Esophagus mucosa (tissue), 1 donor: ENCODE measurements at regions not wholly inside any gene's neighbourhood (a gene's known extent, or its start where the extent isn't known, plus 50 kb on each side); places are given as distances from the start of the nearest gene placed in this dataset.
"Not testable (repeated sequence)": the region's sequence is repeated elsewhere in the genome, so short reads cannot be mapped to it uniquely, and the experiment has no call there.

Experiments
- ATAC-seq: fragments of 200-7000 bp; cut with Tn5 transposase; one replicate; pipeline ENCODE4 v1.9.1; 2020
- donor health status: DM: yes; HTN: yes; CAD: no.

- ATAC-seq = no peak
Measured at GRCh38 chr7:3094701-3095445, 51.2 kb upstream of the CARD11 start.

GRCh38 chr7:3097734-3098133 lies 54.1 kb upstream of the CARD11 start:
- ATAC-seq = no peak

- ATAC-seq = no peak
Measured at GRCh38 chr7:3102159-3102558, 58.5 kb upstream of the CARD11 start.

- ATAC-seq = no peak
Measured at GRCh38 chr7:3103614-3104398, 60.1 kb upstream of the CARD11 start.

- ATAC-seq = no peak
Measured at GRCh38 chr7:3105856-3106255, 62.2 kb upstream of the CARD11 start.

GRCh38 chr7:3106361-3106826 lies 62.7 kb upstream of the CARD11 start:
- no peak for ATAC-seq

GRCh38 chr7:3107228-3107763 lies 63.6 kb upstream of the CARD11 start:
- ATAC-seq = no peak

GRCh38 chr7:3107889-3108570 lies 64.4 kb upstream of the CARD11 start:
- peak; percentile 63 for ATAC-seq

GRCh38 chr7:3109311-3109915 lies 65.7 kb upstream of the CARD11 start:
- no peak for ATAC-seq

- no peak for ATAC-seq
Measured at GRCh38 chr7:3112479-3113134, 68.9 kb upstream of the CARD11 start.

- ATAC-seq = no peak
Measured at GRCh38 chr7:3114917-3115316, 71.2 kb upstream of the CARD11 start.

- ATAC-seq = no peak
Measured at GRCh38 chr7:3117081-3117480, 73.4 kb upstream of the CARD11 start.

GRCh38 chr7:3117488-3118231 lies 74.0 kb upstream of the CARD11 start:
- no peak for ATAC-seq

GRCh38 chr7:3119352-3119927 lies 75.8 kb upstream of the CARD11 start:
- not testable (repeated sequence) for ATAC-seq

- no peak for ATAC-seq
Measured at GRCh38 chr7:3119963-3120362, 76.3 kb upstream of the CARD11 start.

GRCh38 chr7:3120513-3120912 lies 76.8 kb upstream of the CARD11 start:
- no peak for ATAC-seq

GRCh38 chr7:3128857-3129490 lies 85.3 kb upstream of the CARD11 start:
- no peak for ATAC-seq

GRCh38 chr7:3133811-3134385 lies 90.2 kb upstream of the CARD11 start:
- no peak for ATAC-seq

- ATAC-seq = no peak
Measured at GRCh38 chr7:3134745-3135144, 91.1 kb upstream of the CARD11 start.

- no peak for ATAC-seq
Measured at GRCh38 chr7:3135626-3136025, 92.0 kb upstream of the CARD11 start.
